Glomerular visceral epithelial cell (primary cell): ENCODE measurements at regions not wholly inside any gene's neighbourhood (a gene's known extent, or its start where the extent isn't known, plus 50 kb on each side); places are given as distances from the start of the nearest gene placed in this dataset.
"Not testable (repeated sequence)": the region's sequence is repeated elsewhere in the genome, so short reads cannot be mapped to it uniquely, and the experiment has no call there.

Source experiments
- DNase-seq: peaks from one replicate; pipeline ENCODE4 v3.0.0-alpha.2; 2016; ENCODE audit errors: extremely low spot score

DNA sequence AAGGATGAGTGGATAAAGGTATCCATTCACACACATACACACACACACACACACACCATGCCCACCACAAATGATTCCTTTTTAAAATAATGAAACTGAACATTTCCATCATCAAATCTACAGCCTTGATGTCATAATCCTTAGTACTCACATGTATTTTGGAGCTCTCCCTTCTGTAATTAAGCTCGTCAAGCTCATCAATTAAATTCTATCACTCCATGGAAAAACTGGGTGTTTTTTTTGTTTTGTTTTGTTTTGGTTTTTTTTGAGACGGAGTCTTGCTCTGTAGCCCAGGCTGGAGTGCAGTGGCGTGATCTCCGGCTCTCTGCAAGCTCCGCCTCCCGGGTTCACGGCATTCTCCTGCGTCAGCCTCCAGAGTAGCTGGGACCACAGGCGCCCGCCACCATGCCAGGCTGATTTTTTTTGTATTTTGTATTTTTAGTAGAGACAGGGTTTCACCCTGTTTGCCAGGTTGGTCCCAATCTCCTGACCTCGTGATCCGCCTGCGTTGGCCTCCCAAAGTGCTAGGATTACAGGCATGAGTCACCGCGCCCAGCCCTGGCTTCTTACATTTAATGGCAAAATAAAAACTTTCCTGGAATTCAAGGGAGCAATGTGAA lies 78.6 kb upstream of the RGPD4 start:
- no peak for DNase-seq

GRCh38 chr2:107751936-107752335 lies 74.8 kb upstream of the RGPD4 start:
- DNase-seq: no peak

DNA sequence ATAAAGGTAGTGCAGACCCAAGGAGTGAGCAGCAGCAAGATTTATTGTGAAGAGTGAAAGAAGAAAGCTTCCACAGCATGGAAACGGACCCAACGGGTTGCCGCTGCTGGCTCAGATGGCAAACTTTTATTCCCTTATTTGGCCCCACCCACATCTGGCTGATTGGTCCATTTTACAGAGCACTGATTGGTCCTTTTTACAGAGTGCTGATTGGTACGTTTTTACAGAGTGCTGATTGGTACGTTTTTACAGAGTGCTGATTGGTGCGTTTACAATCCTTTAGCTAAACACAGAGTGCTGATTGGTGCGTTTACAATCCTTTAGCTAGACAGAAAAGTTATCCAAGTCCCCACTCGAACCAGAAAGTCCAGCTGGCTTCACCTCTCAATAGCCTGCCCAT lies 72.9 kb upstream of the RGPD4 start:
- DNase-seq: not testable (repeated sequence)

- DNase-seq: no peak
Observed at GRCh38 chr2:107757223-107757622, 69.5 kb upstream of the RGPD4 start.

- DNase-seq: no peak
Observed at GRCh38 chr2:107760620-107761364, 65.9 kb upstream of the RGPD4 start.

- DNase-seq: no peak
Observed at GRCh38 chr2:107772353-107772752, 54.3 kb upstream of the RGPD4 start.

DNA sequence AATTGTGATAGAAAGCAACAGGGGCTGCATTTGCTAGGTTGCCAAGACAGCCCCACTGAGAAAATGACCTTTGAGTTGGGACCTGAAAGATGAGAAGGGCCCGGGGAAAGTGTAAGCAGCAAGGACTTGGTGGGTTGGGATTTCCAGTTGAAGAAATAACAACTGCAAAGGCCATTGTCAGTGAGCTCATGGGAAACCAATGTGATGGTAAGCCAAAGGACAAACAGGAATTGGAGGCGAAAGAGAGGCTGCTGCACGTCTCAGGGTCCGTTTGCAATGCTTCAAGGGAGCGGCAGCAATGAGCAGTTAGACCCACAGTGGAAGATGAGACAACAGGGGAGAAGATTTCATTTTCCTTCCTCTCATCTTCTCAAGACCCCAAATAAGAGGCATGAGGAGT lies 51.5 kb upstream of the RGPD4 start:
- no peak for DNase-seq

DNA sequence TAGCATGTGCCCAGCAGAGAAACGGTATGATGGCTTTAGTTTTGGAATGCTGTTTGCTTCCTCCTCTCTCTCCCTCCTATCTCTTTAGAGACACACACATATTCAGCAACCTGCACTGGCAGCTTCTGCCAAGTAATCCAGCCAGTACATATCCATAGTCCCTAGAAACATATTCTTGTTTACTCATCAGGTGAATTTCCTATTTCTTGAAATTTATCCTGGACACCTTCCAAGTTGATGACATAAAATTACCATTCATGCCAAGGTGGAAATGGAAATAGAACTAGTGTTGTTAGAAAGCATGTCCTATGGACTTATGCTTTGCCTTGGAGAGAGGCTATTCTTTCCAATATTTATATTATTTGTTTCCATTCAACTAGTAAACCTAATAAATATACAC lies 50.9 kb upstream of the RGPD4 start:
- DNase-seq: no peak

DNA sequence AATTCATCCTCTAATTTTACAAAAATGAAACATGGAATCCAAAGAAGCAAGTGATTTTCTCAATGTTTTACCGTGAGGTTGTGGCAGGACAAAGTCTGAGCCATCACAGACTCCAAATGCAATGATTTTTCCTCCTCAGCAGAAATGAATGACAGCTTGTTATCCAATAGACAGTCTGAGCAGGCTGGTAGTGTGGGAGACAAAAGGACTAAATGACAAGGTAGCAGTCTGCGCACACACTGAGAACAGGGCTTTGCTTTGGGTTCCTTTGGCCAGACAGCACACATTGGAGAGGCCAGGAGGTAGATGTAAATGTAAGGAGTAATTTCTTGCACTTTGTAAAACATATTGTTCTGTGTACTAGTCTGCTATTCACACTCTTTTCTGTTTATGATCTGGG lies 50.3 kb upstream of the RGPD4 start:
- DNase-seq: no peak
